GM06990 (cell line): ENCODE measurements at regions not wholly inside any gene's neighbourhood (a gene's known extent, or its start where the extent isn't known, plus 50 kb on each side); places are given as distances from the start of the nearest gene placed in this dataset.

Experiments
- DNase-seq: peaks from one replicate; pipeline ENCODE4 v3.0.0-alpha.2; 2011; ENCODE audit not compliant: insufficient read length; ENCODE audit errors: extremely low read depth
- H3K27me3 ChIP-seq: replicated peaks from 2 replicates; pipeline ENCODE4 v1.6.0; 2011; ENCODE audit warnings: low read length; ENCODE audit not compliant: control insufficient read depth, insufficient read depth
- H3K36me3 ChIP-seq: 2 replicates; pipeline ENCODE4 v1.5.1; 2011; ENCODE audit warnings: low read length; ENCODE audit not compliant: control insufficient read depth, insufficient read depth
- H3K4me3 ChIP-seq: replicated peaks from 2 replicates; pipeline ENCODE4 v1.5.1; 2011; ENCODE audit warnings: low read depth, mild to moderate bottlenecking, control low read depth, low read length
- CTCF ChIP-seq: IDR thresholded peaks from 2 replicates; pipeline ENCODE4 v1.5.1; 2011; ENCODE audit warnings: low read length, control low read depth, mild to moderate bottlenecking, inconsistent platforms; ENCODE audit not compliant: insufficient read depth, poor library complexity, severe bottlenecking

DNA sequence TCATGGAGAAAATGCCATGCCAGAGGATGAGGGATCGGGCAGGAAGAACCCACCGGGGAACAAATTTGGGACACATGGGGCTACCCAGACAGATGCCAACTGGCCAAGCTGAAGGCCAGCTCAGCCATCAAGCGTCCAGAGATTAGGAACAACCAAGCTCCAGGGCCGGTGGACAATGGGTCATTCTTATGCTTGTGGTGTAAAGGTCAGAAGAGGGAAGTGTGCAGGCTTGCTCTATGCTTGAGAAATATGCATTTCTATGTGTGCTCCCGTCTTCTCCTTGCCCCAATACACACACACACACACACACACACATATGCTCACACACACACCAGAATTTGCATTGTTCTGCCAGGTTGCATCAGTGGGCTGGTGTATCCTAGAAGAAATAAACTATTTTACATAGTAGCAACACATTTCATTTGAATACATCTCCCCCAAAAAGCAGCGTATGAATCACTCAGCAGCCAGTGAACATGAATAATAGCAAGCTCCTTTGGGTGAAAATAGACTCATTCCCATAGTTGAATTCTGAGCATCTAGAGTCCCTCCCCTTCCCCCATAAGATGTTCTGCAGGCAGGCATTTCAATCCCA is 201.9 kb upstream of the PPARGC1A start:
- no peak for TF ChIP-seq CTCF
- DNase-seq = no peak
- Histone ChIP-seq H3K4me3 (no peak overlapping the region), H3K27me3 (no peaks in the 10 kb centered on the region), H3K36me3 (no peaks in the 10 kb centered on the region)

DNA sequence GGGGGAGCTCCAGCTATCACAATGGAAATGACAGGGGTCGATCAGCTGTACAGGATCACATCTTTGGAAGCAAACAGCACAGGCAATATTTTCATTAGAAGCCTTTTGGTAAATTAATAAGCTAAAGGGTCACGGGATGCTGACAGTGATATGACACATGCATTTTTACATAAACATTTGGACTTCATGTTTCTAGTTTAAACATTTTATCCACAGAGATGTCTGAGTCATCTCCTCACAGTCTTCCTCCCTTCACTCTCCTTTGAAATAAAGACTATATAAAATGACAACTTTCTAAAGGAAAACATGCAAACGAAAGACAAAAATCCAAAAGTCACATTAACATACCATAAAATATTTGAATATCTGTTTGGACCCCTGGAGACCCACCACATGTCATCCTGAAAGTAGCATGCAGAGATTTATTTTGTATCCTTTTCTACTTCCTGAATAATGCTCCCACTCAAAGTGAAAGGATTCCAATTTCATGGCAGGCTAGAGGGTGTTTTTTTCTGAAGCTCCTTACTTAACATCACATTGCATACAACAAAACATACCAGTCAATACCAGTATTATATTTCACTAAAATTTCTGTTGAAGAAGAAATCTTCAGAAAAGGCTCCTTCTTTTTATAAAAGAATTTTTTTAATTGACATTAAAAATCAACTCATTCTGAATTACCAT is 200.1 kb upstream of the PPARGC1A start:
- Histone ChIP-seq H3K27me3 (no peaks in the 10 kb centered on the region), H3K36me3 (no peaks in the 10 kb centered on the region), H3K4me3 (no peak overlapping the region)
- DNase-seq = no peak
- TF ChIP-seq CTCF = no peak

- no peak overlapping the region for H3K4me3 ChIP-seq
- H3K36me3 ChIP-seq = no peaks in the 10 kb centered on the region
- DNase-seq = no peak
- TF ChIP-seq CTCF = no peak
- H3K27me3 ChIP-seq = no peaks in the 10 kb centered on the region
These were observed 191.0 kb upstream of the PPARGC1A start for GRCh38 chr4:24080871-24081270.

DNA sequence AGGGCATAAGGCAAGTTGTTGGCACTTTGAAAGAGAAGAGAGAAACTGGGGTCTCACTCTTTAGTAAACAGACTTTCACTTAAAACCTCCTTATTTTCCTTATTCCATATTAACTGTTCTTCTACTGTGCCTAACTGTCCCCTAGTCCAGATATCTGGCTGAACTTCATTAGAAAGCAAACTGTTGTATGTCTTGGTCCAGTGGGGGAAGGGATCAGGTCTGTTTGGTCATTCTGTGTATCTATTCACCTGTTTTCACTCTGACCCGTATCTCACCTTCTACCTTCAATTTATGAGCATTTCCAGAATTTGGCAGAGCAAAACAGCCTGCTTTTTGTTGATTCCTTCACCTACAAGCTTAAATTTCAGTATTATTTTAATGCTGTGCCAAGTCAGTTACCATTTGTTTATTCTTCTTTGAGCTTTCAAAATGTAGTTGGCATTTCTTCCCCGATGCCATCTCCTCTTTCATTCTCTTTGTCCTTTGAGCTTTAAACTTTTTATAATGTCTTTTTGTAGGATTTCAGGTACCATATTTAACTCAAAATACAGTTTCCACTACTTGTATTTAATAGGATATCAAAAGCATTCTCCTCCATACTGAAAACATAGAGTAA is 188.6 kb upstream of the PPARGC1A start:
- no peak for TF ChIP-seq CTCF
- no peak for DNase-seq
- Histone ChIP-seq H3K4me3 (no peak overlapping the region), H3K36me3 (no peaks in the 10 kb centered on the region), H3K27me3 (no peaks in the 10 kb centered on the region)

DNA sequence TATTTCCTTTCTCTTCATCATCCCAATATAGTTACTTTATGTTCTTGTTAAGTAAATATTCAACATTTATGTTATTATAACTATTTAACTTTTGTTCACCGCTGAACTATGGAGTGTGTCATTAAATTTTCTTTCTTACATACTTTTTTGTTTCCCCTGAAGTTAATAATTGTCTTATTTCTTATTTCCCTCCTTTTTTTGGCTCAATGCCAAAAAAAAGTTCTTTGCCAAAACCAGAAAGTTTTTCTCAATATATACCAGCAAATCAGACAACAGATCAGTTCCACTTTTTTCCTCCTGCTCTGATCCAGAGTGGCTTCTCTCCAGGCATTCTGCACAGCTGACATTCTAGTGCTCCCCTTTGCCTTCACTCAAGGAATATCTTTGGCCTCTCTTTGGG is 187.0 kb upstream of the PPARGC1A start:
- Histone ChIP-seq H3K36me3 (no peaks in the 10 kb centered on the region), H3K27me3 (no peaks in the 10 kb centered on the region), H3K4me3 (no peak overlapping the region)
- DNase-seq = no peak
- TF ChIP-seq CTCF = no peak

DNA sequence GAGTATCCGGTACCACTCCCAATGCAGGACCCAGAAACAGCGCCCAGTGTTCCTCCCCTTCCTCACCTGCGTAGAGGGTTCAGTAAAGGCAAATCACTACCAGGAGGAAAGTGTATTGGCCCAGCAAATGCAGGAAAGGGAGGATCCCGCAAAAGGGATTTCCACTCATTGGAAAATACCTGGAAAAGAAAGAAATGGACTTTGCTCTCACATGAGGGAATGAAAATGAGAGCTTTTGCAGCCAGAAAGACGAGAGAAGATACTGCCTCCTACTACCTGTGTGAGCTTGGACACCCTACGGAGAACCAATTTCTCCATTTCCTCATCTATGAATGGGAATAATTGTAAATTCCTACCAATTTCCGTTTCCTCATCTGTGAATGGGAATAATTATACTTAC is 184.1 kb upstream of the PPARGC1A start:
- Histone ChIP-seq H3K36me3 (no peaks in the 10 kb centered on the region), H3K27me3 (no peaks in the 10 kb centered on the region), H3K4me3 (no peak overlapping the region)
- TF ChIP-seq CTCF = no peak
- no peak for DNase-seq
